OCI-LY1 (cell line): ENCODE measurements at regions not wholly inside any gene's neighbourhood (a gene's known extent, or its start where the extent isn't known, plus 50 kb on each side); places are given as distances from the start of the nearest gene placed in this dataset.

Experiments used
- H2AFZ ChIP-seq: fragments of 200-600 bp; sonication (generic), shearing (Covaris generic); 2 replicates; pipeline ENCODE4 v1.6.0; 2014; ENCODE audit warnings: antibody characterized with exemption, mild to moderate bottlenecking, low read length
- H3F3A ChIP-seq: fragments of 200-600 bp; sonication (generic), shearing (Covaris generic); 2 replicates; pipeline ENCODE4 v1.6.0; 2014; ENCODE audit warnings: mild to moderate bottlenecking, antibody characterized with exemption, low read length, moderate library complexity; ENCODE audit not compliant: insufficient read depth
- H3K27ac ChIP-seq: fragments of 200-600 bp; sonication (generic); 2 replicates; pipeline ENCODE4 v1.5.1; 2014; ENCODE audit warnings: low read length, mixed run types, mild to moderate bottlenecking, low read depth; ENCODE audit not compliant: poor library complexity, severe bottlenecking
- H3K27me3 ChIP-seq: fragments of 200-600 bp; sonication (generic); 2 replicates; pipeline ENCODE4 v1.6.0; 2014; ENCODE audit warnings: antibody characterized with exemption, mild to moderate bottlenecking, low read length, moderate library complexity; ENCODE audit not compliant: insufficient read depth
- H3K36me3 ChIP-seq: fragments of 200-600 bp; sonication (generic); 2 replicates; pipeline ENCODE4 v1.6.1; 2014; ENCODE audit warnings: mild to moderate bottlenecking, antibody characterized with exemption, low read length, moderate library complexity, mixed read lengths; ENCODE audit not compliant: insufficient read depth
- H3K4me1 ChIP-seq: fragments of 200-600 bp; sonication (generic); 2 replicates; pipeline ENCODE4 v1.5.1; 2014; ENCODE audit warnings: mild to moderate bottlenecking, low read length, moderate library complexity; ENCODE audit not compliant: insufficient read depth, severe bottlenecking
- H3K4me2 ChIP-seq: fragments of 200-600 bp; sonication (generic), shearing (Covaris generic); 2 replicates; pipeline ENCODE4 v1.6.1; 2014; ENCODE audit warnings: low read length
- H3K4me3 ChIP-seq: fragments of 200-600 bp; sonication (generic); 2 replicates; pipeline ENCODE4 v1.5.1; 2014; ENCODE audit warnings: low read length, low read depth, mild to moderate bottlenecking, mixed read lengths; ENCODE audit not compliant: poor library complexity, severe bottlenecking
- H3K79me2 ChIP-seq: fragments of 200-600 bp; shearing (Covaris generic); 2 replicates; pipeline ENCODE4 v1.6.1; 2016; ENCODE audit warnings: mixed run types, low read length, mixed read lengths; ENCODE audit not compliant: insufficient read depth
- H3K9ac ChIP-seq: fragments of 200-600 bp; sonication (generic), shearing (Covaris generic); 2 replicates; pipeline ENCODE4 v1.6.1; 2014; ENCODE audit warnings: mild to moderate bottlenecking, low read length, mixed read lengths
- H3K9me2 ChIP-seq: fragments of 200-600 bp; sonication (generic), shearing (Covaris generic); 2 replicates; pipeline ENCODE4 v1.6.1; 2014; ENCODE audit warnings: low read depth, mild to moderate bottlenecking, low read length, mixed read lengths
- H3K9me3 ChIP-seq: fragments of 200-600 bp; shearing (Covaris generic); 2 replicates; pipeline ENCODE4 v1.6.1; 2014; ENCODE audit warnings: low read length, mixed read lengths
- H4K20me1 ChIP-seq: fragments of 200-600 bp; sonication (generic), shearing (Covaris generic); 2 replicates; pipeline ENCODE4 v1.6.0; 2016; ENCODE audit warnings: mild to moderate bottlenecking, low read length; ENCODE audit not compliant: insufficient read depth
- EZH2 ChIP-seq: fragments of 200-600 bp; sonication (generic), shearing (Covaris generic); IDR thresholded peaks from 2 replicates; pipeline ENCODE4 v1.8.0; 2017; ENCODE audit warnings: borderline replicate concordance, mixed run types, mild to moderate bottlenecking, antibody characterized with exemption, low read length, moderate library complexity, mixed read lengths
- TF ChIP-seq, protein P1 (sequence below): fragments of 200-600 bp; sonication (generic), shearing (Covaris generic); IDR thresholded peaks from 2 replicates; pipeline ENCODE4 v1.5.1; 2017; ENCODE audit warnings: mild to moderate bottlenecking, antibody characterized with exemption, low read length, moderate library complexity, mixed read lengths

DNA sequence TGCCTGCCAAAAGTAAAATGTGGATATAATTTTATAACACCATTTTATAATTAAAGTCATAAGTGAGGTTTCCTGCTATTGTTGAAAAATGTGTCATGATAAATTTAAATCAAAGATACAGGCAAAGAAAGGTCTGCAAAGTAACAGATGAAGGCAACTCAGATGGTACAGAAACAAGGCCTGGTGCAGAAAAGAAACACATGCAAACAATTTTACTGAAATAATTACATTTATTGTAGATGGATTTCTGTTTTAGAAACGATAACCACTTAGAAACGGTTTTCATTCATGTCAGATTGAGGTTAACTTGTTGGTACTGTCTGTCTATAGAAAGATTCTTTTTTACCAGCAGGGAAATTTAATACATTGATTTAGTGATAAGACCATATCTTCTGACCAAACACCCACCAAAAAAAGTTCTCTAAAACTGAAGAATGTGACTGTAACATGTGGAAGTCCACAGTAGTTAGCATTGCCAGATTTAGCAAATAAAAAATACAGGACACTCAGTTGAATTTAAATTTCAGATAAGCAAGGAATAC is 105.5 kb upstream of the FERMT1 start:
- Histone ChIP-seq H3K9me2 (no peaks in the 10 kb centered on the region), H2AFZ (no peak overlapping the region), H3K9me3 (no peaks in the 10 kb centered on the region), H3K27ac (no peak overlapping the region), H3F3A (no peaks in the 10 kb centered on the region), H3K36me3 (no peaks in the 10 kb centered on the region), H3K9ac (no peak overlapping the region), H3K4me1 (no peaks in the 10 kb centered on the region), H4K20me1 (no peaks in the 10 kb centered on the region), H3K4me2 (no peak overlapping the region), H3K27me3 (no peaks in the 10 kb centered on the region), H3K79me2 (no peaks in the 10 kb centered on the region), H3K4me3 (no peak overlapping the region)
- TF ChIP-seq EZH2 = no peak
- TF ChIP-seq, protein P1, sequence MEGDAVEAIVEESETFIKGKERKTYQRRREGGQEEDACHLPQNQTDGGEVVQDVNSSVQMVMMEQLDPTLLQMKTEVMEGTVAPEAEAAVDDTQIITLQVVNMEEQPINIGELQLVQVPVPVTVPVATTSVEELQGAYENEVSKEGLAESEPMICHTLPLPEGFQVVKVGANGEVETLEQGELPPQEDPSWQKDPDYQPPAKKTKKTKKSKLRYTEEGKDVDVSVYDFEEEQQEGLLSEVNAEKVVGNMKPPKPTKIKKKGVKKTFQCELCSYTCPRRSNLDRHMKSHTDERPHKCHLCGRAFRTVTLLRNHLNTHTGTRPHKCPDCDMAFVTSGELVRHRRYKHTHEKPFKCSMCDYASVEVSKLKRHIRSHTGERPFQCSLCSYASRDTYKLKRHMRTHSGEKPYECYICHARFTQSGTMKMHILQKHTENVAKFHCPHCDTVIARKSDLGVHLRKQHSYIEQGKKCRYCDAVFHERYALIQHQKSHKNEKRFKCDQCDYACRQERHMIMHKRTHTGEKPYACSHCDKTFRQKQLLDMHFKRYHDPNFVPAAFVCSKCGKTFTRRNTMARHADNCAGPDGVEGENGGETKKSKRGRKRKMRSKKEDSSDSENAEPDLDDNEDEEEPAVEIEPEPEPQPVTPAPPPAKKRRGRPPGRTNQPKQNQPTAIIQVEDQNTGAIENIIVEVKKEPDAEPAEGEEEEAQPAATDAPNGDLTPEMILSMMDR = no peak

DNA sequence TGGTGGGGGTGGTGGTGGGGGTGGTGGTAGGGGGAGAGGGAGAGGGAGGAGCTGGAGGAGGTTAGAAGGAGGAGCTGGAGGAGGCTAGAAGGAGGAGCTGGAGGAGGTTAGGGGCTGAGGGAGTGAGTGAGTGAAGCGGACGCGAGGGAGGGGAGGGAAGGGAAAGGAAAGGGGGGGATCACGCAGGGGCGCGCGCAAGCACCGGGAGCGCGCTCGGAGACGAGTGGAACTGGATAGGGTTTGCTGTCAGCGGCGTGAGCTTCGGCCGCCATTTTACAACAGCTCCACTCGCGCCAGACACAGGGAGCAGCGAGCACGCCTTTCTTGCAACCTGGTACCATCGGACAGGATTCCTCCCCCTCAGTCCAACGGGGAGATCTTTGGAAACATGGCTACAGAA is 90.5 kb upstream of the FERMT1 start:
- Histone ChIP-seq H3K36me3 (no peaks in the 10 kb centered on the region), H3K27me3 (no peaks in the 10 kb centered on the region), H3K9me2 (no peaks in the 10 kb centered on the region), H3K9ac (no peak overlapping the region), H3K27ac (no peak overlapping the region), H3K9me3 (no peaks in the 10 kb centered on the region), H3K4me3 (no peak overlapping the region), H3K4me1 (no peaks in the 10 kb centered on the region), H3K79me2 (no peaks in the 10 kb centered on the region), H2AFZ (no peak overlapping the region), H4K20me1 (no peaks in the 10 kb centered on the region; the same call in 1 of the 2 replicates), H3K4me2 (no peak overlapping the region), H3F3A (no peaks in the 10 kb centered on the region)
- TF ChIP-seq, protein P1 = no peak

DNA sequence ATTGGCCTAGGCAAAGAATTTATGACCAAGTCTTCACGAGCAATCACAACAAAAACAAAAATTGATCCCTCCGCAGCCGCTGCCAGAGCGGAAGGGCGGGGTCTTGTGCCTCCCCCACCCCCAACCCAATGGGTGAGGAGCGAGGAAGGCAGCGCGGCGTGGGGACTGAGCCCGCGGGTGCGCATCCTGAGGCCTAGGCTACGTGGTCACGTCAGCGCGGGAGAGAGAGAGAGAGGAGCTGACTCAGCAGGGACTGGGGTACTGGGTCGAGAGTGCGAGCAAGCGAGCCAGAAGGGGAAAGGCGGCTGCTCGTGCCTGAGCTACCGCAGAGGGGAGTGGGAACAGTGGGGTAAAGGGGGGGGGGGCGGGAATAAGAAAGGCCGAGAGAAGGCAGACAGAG is 90.1 kb upstream of the FERMT1 start:
- Histone ChIP-seq H3K4me2 (no peak overlapping the region), H3F3A (no peaks in the 10 kb centered on the region), H3K4me3 (no peak overlapping the region), H3K79me2 (no peaks in the 10 kb centered on the region), H3K9me3 (no peaks in the 10 kb centered on the region), H2AFZ (no peak overlapping the region), H3K36me3 (no peaks in the 10 kb centered on the region), H3K9me2 (no peaks in the 10 kb centered on the region), H3K27ac (no peak overlapping the region), H3K4me1 (no peaks in the 10 kb centered on the region), H4K20me1 (no peaks in the 10 kb centered on the region; the same call in 1 of the 2 replicates), H3K27me3 (no peaks in the 10 kb centered on the region), H3K9ac (no peak overlapping the region)
- no peak for TF ChIP-seq EZH2
- TF ChIP-seq, protein P1 = no peak
